GM12878 (cell line): ENCODE measurements at regions not wholly inside any gene's neighbourhood (a gene's known extent, or its start where the extent isn't known, plus 50 kb on each side); places are given as distances from the start of the nearest gene placed in this dataset.

Experiments
- ATAC-seq: fragments of 200-7000 bp; cut with Tn5 transposase; 3 replicates; pipeline ENCODE4 v1.9.1; 2020; ENCODE audit warnings: mild to moderate bottlenecking, moderate library complexity
- BruUV-seq: library from RNA; stranded (reverse); fragments of 400-500 nt; replicated peaks from 2 replicates; lab custom pipeline; 2021; lab: Mats Ljungman, UMichigan
- CTCF ChIA-PET: fragments of 300-600 bp; sonication (Branson Sonifier 250); formaldehyde crosslinking; extraction: SDS; loops from one replicate; lab custom pipeline; 2021; ENCODE audit warnings: inconsistent platforms; lab: Yijun Ruan, JAX
- POLR2A ChIA-PET: fragments of 350-600 bp; formaldehyde crosslinking; extraction: SDS; loops from one replicate; lab custom pipeline; 2021; ENCODE audit warnings: inconsistent platforms; lab: Charles Lee
- RAD21 ChIA-PET: fragments of 300-600 bp; sonication (Branson Sonifier 250); formaldehyde crosslinking; loops from one replicate; lab custom pipeline; 2023; ENCODE audit warnings: antibody characterized with exemption; ENCODE audit not compliant: unreplicated experiment; lab: Charles Lee
- SMC1A ChIA-PET: fragments of 300-600 bp; sonication (Branson Sonifier 250); formaldehyde crosslinking; loops from one replicate; lab custom pipeline; 2023; ENCODE audit not compliant: unreplicated experiment, uncharacterized antibody; lab: Charles Lee
- DNase-seq: peaks from one replicate; pipeline ENCODE4 v3.0.0-alpha.2; 2011; ENCODE audit warnings: low read depth, low spot score
- FAIRE-seq: peaks from 3 replicates; lab custom pipeline; 2011; peaks lifted over from hg19 to GRCh38; lab: Jason Lieb, UNC
- H2AFZ ChIP-seq: 2 replicates; pipeline ENCODE4 v1.6.0; 2011; ENCODE audit warnings: low read depth, low read length, control low read depth; ENCODE audit not compliant: control insufficient read depth
- H3K27ac ChIP-seq: 2 replicates; pipeline ENCODE4 v1.5.1; 2011; ENCODE audit warnings: control low read depth; ENCODE audit not compliant: control insufficient read depth, insufficient read depth
- H3K27me3 ChIP-seq, 2 experiments: replicated peaks in 1 of 2; 2 replicates each; pipeline versions ENCODE4 v1.6.0 to v1.6.1; 2011; ENCODE audit warnings: low read length in 1 of 2; ENCODE audit not compliant: control insufficient read depth in 2 of 2, insufficient read depth in 2 of 2
- H3K36me3 ChIP-seq, 2 experiments: 2 replicates each; pipeline ENCODE4 v1.5.1; 2011; ENCODE audit warnings: low read length in 1 of 2; ENCODE audit not compliant: control insufficient read depth in 2 of 2, insufficient read depth in 2 of 2
- H3K4me1 ChIP-seq: 2 replicates; pipeline ENCODE4 v1.6.1; 2011; ENCODE audit warnings: mild to moderate bottlenecking, low read length, moderate library complexity, mixed read lengths; ENCODE audit not compliant: control insufficient read depth, insufficient read depth
- H3K4me2 ChIP-seq: 2 replicates; pipeline ENCODE4 v1.6.0; 2011; ENCODE audit warnings: control low read depth; ENCODE audit not compliant: control insufficient read depth, insufficient read depth
- H3K4me3 ChIP-seq: fragments of 200-600 bp; sonication (generic); 2 replicates; pipeline ENCODE4 v1.5.1; 2016
- H3K79me2 ChIP-seq: 2 replicates; pipeline ENCODE4 v1.6.0; 2011; ENCODE audit warnings: low read length; ENCODE audit not compliant: control insufficient read depth, insufficient read depth
- H3K9ac ChIP-seq: 2 replicates; pipeline ENCODE4 v1.8.0; 2011; ENCODE audit warnings: low read length, control low read depth, mixed read lengths; ENCODE audit not compliant: control insufficient read depth, insufficient read depth
- H3K9me3 ChIP-seq: replicated peaks from 3 replicates; pipeline ENCODE4 v1.5.1; 2011; ENCODE audit warnings: mild to moderate bottlenecking, low read length; ENCODE audit not compliant: control insufficient read depth, insufficient read depth
- H4K20me1 ChIP-seq: 2 replicates; pipeline ENCODE4 v1.6.0; 2011; ENCODE audit not compliant: control insufficient read depth, insufficient read depth
- CEBPZ ChIP-seq: fragments of 150-350 bp; IDR thresholded peaks from 2 replicates; pipeline ENCODE4 v1.6.1; 2016; ENCODE audit warnings: low read depth, low read length
- CTCF ChIP-seq, 3 experiments: IDR thresholded peaks in 2 of 3; conservative IDR thresholded peaks in 1 of 3; 2 replicates each; pipeline ENCODE4 v1.5.1; 2011; ENCODE audit warnings: low read depth in 3 of 3, low read length in 3 of 3, mild to moderate bottlenecking in 3 of 3, control low read depth in 2 of 3, moderate library complexity in 2 of 3, inconsistent platforms in 1 of 3, mixed read lengths in 1 of 3; ENCODE audit not compliant: control insufficient read depth in 2 of 3, insufficient read depth in 1 of 3; ENCODE audit errors: extremely low read depth in 1 of 3
- DPF2 ChIP-seq: fragments of 450-650 bp; IDR thresholded peaks from 2 replicates; pipeline ENCODE4 v1.6.1; 2017; ENCODE audit warnings: mild to moderate bottlenecking
- NFYB ChIP-seq: IDR thresholded peaks from 2 replicates; pipeline ENCODE4 v1.6.1; 2011; ENCODE audit warnings: low read depth, mild to moderate bottlenecking, low read length, improper control_type of control experiment, moderate library complexity; ENCODE audit not compliant: insufficient read depth
- SIX5 ChIP-seq: IDR thresholded peaks from 2 replicates; pipeline ENCODE4 v1.6.1; 2011; ENCODE audit warnings: mild to moderate bottlenecking, low read depth, low read length, moderate library complexity; ENCODE audit not compliant: severe bottlenecking
- ZBTB33 ChIP-seq: fragments of 450-650 bp; IDR thresholded peaks from 2 replicates; pipeline ENCODE4 v1.6.1; 2017; ENCODE audit warnings: mild to moderate bottlenecking
- WGBS: methylation state at CpG from one replicate; pipeline ENCODE4 v1.1.6; 2016; ENCODE audit warnings: low lambda C conversion rate; ENCODE audit not compliant: insufficient replicate concordance, insufficient coverage; ENCODE audit errors: missing lambda C conversion rate; 5-methylcytosine and 5-hydroxymethylcytosine counted together
- in situ Hi-C: fragments of 300-500 bp; cut with MboI; formaldehyde crosslinking; loops from 9 replicates; pipeline ENCODE4 v1.14.3; 2018; ENCODE audit warnings: mixed read lengths
- intact Hi-C: fragments of 100-400 bp; cut with micrococcal nuclease; formaldehyde crosslinking; loops from one replicate; pipeline ENCODE4 v1.14.2; 2022; ENCODE audit not compliant: unreplicated experiment

GRCh38 chr18:53605198-53605597, 619.3 kb downstream of the MBD2 start:
- ATAC-seq (no peak), DNase-seq (no peak), FAIRE-seq (no peak)
- TF ChIP-seq DPF2 = no peak
- TF ChIP-seq ZBTB33 = no peak
- no peak for TF ChIP-seq NFYB
- no peak for TF ChIP-seq SIX5
- TF ChIP-seq CTCF (IDR thresholded peaks at IDR 0.05 in 2 of 3, conservative IDR thresholded peaks at IDR 0.05 in 1 of 3; ENCODE audit: control insufficient read depth in 2 of 3, extremely low read depth in 1 of 3, insufficient read depth in 1 of 3, low read depth in 3 of 3, low read length in 3 of 3) = no peak
- TF ChIP-seq CEBPZ = no peak
- Histone ChIP-seq H3K36me3 (no peaks in the 10 kb centered on the region), H3K79me2 (no peaks in the 10 kb centered on the region), H3K27me3 (no peaks in the 10 kb centered on the region), H3K4me1 (no peaks in the 10 kb centered on the region), H3K4me2 (no peak overlapping the region), H3K4me3 (no peak overlapping the region), H2AFZ (no peak overlapping the region), H4K20me1 (no peaks in the 10 kb centered on the region), H3K27ac (no peak overlapping the region), H3K9ac (no peak overlapping the region), H3K9me3 (no peaks in the 10 kb centered on the region)
- intact Hi-C loops (no loop called here), in situ Hi-C loops (no loop called here)
- POLR2A ChIA-PET = no interaction called here
- RAD21 ChIA-PET = no interaction called here
- 8% methylated on average over 8 of the region's 8 CpGs for WGBS
- SMC1A ChIA-PET = interaction anchor here (1.2 kb wide), 1 partner anchor 10 kb away, joined by 3 read pairs; no protein-coding TSS in a partner anchor
- no TSS peak for BruUV-seq
- CTCF ChIA-PET = no interaction called here
